ENCODE measurements at regions not wholly inside any gene's neighbourhood (a gene's known extent, or its start where the extent isn't known, plus 50 kb on each side); places are given as distances from the start of the nearest gene placed in this dataset.

DNA sequence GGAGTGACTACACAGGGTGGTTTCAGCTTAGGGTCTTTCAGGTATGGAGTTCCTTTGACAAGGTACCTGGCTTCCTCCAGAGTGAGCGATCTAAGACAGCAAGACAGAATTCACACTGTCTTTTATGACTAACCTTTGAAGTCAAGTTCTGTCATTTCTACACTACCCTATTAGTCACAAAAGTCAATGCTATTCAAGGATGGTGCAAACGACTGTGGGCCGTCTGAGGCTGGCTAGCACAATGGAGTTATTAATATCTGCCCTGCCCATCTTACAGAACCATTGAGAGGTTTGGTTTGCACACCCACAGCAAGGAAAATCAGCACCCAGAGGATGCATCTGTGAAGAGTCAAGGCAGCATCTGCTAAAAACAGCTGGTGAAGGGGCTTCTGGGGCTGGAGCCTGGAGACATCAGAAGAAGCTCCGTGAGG, 62.9 kb upstream of the XCR1 start:
- DNase-seq (ENCODE audit: low spot score) = no peak

DNA sequence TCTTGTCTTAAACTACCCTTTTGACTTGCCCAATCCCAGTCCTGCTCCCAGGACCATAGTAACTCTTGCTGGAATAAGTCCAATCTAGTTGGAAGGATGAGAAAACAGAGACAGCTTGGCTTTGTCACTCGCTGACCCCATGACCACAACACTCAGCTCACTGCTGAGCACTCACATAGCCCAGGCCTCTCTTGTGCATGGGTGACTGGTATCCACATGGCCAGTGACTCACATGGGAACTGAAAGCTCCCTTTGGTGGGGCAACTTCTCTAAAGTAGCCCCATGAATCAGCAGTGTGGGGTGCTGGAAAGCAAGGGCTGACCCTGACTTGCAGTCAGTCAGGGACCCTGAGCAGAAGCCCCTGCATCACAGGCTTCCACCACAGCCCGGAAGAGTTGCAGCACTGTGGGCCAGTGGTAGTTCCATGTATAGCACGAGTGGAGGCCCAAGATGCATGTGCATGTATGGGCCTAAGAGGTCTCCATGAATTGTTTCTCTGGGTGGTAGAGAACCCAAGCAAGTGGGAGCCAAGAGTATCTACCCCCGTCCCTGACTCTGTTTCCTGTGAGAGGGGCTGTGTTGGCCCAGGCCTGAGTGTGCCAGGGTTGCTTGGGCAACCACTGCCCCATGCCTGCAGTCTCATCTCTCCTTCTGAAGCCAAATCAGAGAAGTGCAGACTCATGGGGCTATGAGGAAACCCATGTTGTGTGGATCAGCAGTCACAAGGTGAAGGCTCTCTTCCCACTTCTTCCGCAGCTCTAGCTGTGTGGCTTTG, 62.1 kb upstream of the XCR1 start:
- no peak for DNase-seq (ENCODE audit: low spot score)

DNA sequence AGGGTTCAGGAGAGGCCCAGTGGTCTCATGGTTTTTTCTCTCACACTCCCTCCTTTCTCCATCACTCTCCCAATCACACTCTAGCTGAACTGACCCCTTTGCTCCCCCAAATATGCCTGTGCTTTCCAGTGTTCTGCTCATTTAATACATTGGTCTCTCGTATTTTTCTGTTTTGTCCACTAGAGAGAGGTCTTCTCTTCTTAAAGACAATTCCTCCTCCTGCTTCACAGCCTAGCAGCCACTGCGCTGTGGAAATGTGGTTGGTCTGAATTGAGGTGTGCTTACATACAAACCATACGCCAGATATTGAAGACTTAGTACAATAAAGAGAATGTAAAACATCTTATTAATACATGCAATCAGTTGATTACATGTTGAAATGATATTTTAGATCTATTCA, 60.6 kb upstream of the XCR1 start:
- DNase-seq (ENCODE audit: low spot score) = no peak

DNA sequence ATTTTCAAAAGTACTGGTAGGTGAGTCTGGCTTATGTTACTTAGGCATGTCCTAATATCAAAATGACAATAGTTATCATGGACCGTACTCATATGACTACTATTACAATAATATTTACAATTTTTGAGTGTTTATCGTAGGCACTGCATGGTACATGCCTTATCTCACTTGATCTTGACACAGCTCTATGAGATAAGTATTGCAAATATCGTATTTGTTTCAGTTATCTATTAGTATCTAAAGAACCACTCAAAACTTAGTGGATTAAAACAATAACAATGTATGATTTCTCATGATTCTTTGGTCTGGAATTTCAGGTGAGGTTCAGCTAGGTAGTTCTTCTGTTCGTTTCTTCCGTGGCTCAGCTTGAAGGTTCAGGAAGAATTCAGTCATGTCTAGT, 59.7 kb upstream of the XCR1 start:
- no peak for DNase-seq (ENCODE audit: low spot score)

DNA sequence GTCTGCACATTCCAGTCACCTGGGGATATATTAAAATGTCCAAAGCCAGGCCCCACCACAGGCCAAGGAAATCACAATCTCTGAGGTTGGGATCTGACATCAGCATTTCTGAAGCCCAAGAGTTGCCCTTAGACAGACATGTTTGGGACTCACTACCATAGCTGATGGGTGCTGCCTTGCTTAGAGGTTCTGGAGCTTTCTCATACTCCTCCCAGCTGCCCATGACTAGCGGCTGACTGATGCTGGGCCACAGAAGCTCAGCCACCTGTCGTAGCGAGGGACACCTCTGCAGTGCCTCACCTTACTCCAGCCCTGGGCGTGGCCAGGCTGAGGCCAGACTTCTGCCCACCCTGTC, 58.8 kb upstream of the XCR1 start:
- peak; percentile 9 for DNase-seq (ENCODE audit: low spot score)

DNA sequence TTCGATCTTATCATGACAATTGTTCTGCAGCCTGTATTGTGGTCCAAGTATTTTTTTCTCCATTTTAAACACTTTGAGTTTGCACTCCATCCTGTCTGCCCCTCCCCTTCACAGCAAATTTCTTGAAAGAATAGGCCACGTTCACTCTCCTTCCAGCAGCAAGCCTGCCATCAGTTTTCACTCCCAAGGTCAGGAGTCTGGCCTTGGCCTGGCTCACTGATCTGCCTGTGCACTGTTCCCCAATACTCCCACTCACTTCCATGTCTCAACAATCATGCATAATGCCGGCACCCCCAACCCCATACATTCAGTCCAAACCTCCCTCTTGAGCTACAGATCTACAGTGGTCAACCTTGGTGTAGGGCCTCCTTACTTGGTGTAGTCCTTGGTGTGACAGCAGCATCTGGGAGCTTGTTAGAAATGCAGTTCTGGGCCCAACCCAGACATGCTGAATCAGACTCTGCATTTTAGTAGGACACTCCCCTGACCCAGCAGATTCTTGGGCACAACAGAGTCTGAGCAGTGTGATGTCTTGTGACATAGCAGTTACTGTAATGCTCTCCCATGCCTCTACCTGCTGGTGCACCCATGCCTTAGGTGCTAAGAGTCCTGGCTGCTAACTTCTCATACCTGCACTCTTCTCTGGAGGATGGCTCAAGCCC, 58.3 kb upstream of the XCR1 start:
- DNase-seq (ENCODE audit: low spot score) = peak; percentile 21

DNA sequence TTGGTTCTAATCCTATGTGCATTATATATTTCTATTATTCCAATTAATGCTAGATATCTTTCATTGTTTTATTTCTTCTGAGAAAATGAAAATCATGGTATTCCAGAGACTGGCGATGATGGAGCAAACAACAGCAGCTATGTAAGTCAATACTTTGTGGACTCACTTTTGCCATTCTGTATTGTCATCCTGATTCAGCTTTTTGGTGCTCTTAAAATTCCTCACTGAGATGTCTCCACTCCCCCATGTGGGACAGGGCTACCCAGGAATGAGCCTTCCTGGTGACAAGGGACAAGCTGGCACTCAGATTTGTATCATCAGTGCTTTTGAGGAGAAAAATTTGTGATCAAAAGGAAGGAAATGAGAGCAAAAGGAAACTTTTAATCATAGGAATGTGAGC, 56.7 kb upstream of the XCR1 start:
- no peak for DNase-seq (ENCODE audit: low spot score)

DNA sequence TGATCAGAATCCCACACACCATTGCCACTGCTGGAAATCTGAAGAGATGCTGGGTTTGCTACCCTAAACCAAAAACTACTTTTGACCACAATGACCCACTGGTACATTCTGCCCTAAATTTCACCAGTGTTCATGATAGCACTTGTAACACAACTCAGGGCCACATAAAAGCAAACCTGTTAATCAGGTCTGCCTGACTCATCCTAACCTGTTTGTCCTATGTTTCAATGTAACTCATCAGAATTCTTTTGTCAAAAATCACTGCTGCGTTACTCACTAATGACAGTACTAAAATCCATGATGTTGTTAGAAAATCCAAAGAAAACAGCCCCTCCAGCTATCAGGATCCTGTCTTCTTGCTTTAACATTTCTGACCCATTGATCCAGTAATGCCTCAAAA, 55.6 kb upstream of the XCR1 start:
- no peak for DNase-seq (ENCODE audit: low spot score)

DNA sequence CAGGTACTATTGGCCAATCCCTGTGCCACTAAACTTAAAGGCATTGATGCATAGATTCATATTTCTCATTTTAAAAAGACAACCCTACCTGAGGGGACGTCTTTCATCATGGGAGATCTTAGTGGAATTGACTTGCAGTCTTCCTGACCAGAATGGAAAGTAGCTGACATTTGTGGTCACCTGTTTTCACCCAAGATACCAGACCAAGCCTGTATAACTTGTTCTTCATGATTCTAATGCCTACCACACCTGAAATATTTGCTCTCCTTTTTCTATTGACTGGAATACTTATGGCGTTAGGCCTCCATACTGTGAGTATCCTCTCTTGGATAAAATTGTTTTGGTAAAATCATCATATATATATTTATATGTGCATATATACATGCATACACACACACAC, 54.7 kb upstream of the XCR1 start:
- no peak for DNase-seq (ENCODE audit: low spot score)

DNA sequence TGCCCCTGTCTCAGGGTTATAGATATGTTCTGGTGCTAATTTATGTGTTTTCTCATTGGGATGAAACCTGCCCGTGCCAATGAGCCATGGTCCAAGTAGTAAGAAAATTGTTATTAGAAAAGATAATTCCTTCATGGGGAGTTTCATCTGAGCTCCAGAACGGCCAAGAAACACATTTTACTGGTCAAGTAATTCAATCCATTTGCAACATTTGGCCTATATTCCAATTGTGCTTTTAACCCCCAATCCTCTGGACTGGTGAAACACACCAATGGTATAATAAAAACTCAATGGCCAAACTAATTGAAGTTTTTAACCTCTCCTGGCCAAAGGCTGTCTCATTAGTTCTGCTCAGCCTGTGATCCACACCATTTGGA, 53.7 kb upstream of the XCR1 start:
- DNase-seq (ENCODE audit: low spot score) = no peak

DNA sequence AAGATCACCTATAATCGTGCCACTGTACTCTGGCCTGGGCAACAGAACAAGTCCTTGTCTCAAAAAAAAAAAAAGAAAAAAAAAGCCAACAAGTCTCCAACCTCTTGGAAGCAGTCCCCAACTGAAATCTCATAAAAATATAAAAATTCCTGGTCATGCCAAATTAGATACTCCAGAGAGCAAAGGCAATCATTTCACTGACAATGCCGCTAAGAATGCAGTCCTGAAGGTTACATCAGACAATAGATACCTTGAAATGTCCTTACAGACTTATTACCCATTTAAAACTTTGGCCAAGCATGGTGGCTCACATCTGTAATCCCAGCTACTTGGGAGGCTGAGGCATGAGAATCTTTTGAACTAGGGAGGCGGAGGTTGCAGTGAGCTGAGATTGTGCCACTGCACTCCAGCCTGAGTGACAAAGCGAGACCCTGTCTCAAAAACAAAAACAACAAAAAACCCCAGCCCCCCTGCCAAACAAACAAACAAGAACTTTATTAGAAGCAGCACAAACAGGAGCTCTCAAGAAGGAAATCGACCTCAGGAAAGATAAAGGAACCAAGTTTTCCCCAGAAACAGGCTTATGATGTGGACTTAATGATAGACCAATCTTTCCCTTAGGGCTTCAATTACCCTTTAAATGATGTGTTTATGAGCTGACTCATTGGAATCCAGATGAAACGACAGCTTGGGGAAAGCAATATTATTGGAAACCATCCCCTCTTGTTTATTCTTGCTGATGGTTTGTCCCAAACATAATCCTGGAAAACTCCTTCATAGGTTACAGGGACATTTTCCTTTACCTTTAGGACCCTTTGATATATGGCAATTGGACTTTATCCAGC, 53.1 kb upstream of the XCR1 start:
- DNase-seq (ENCODE audit: low spot score) = no peak

DNA sequence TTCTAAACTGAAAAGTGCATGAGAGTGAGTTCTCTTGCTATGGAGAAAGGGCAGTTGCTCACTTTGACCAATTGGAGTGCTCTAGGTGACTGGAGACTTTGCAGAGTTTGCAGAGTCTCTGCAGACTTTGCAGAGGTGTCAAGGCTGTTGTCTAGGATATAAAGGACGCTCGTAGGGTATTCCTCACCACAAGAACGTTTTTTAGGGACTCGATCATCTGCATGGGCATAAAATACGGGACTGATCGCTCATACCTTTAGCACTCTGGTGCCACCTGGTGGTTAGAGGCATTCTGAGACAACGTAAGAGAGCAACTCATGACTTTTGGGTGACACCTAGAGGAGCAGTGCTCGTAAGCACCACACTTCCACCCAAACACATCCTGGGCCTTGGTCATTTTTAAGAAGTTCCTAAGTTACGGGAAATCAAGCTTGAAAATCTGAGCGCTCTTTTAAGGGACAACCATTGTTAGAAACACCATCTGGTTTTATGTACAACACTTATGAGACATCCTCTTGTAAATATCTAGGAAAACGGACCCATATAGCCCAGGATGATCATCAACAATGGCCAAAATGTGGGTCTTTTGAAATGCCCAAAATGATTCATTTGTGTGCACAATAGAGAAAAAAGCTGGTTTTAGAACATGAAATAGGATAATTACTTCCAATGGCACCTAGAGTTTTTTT, 51.6 kb upstream of the XCR1 start:
- DNase-seq (ENCODE audit: low spot score) = peak; percentile 84

All from ecto neural progenitor cell (in vitro differentiated cells).